ENCODE measurements at regions not wholly inside any gene's neighbourhood (a gene's known extent, or its start where the extent isn't known, plus 50 kb on each side); places are given as distances from the start of the nearest gene placed in this dataset.

GRCh38 chr5:97628031-97628430, 445.0 kb upstream of the RIOK2 start:
- TF ChIP-seq REST (IDR thresholded peaks at IDR 0.05; ENCODE audit: insufficient read depth in 1 of 2, low read depth in 2 of 2, low read length in 2 of 2), result no peak
- TF ChIP-seq POLR2AphosphoS5 (IDR thresholded peaks at IDR 0.05; ENCODE audit: low read depth, low read length), result no peak
